Cardiac fibroblast (primary cell): ENCODE measurements at regions not wholly inside any gene's neighbourhood (a gene's known extent, or its start where the extent isn't known, plus 50 kb on each side); places are given as distances from the start of the nearest gene placed in this dataset.

Experiments used
- DNase-seq, 2 donors: peaks; one replicate each; pipeline versions ENCODE4 v3.0.0 to v3.0.0-alpha.2; 2010; ENCODE audit warnings: low read depth in 2 of 2
- H3K4me3 ChIP-seq, 2 donors: replicated peaks in 1 of 2; 1 replicate in 1 of 2; 2 replicates in 1 of 2; pipeline ENCODE4 v1.5.1; 2011; ENCODE audit warnings: low read depth in 2 of 2, low read length in 2 of 2, mild to moderate bottlenecking in 2 of 2, moderate library complexity in 1 of 2
- CTCF ChIP-seq: IDR thresholded peaks from one replicate; pipeline ENCODE4 v1.5.1; 2011; ENCODE audit warnings: low read depth, mild to moderate bottlenecking, low read length, inconsistent platforms

GRCh38 chr2:63692002-63692606 lies 103.3 kb downstream of the MDH1 start:
- TF ChIP-seq CTCF, result peak; percentile 34
- no peak overlapping the region for H3K4me3 ChIP-seq
- DNase-seq, result peak; percentile 73 to 79

GRCh38 chr2:63695583-63695982 lies 106.8 kb downstream of the MDH1 start:
- no peak overlapping the region for H3K4me3 ChIP-seq
- no peak for TF ChIP-seq CTCF
- no peak for DNase-seq

GRCh38 chr2:63696496-63696895 lies 107.7 kb downstream of the MDH1 start:
- H3K4me3 ChIP-seq, result no peak overlapping the region
- DNase-seq, result peak in 1 of 2 donors; percentile 39
- no peak for TF ChIP-seq CTCF

- H3K4me3 ChIP-seq, result no peak overlapping the region
- TF ChIP-seq CTCF, result no peak
- DNase-seq, result no peak
Measured at GRCh38 chr2:63697160-63697559, 108.4 kb downstream of the MDH1 start.

- DNase-seq, result peak; percentile 84 to 93
Measured at GRCh38 chr2:63698786-63699548, 110.2 kb downstream of the MDH1 start.

GRCh38 chr2:63699549-63699839 lies 110.7 kb downstream of the MDH1 start:
- no peak overlapping the region for H3K4me3 ChIP-seq
- TF ChIP-seq CTCF, result no peak
- DNase-seq, result peak in 1 of 2 donors; percentile 36

More at GRCh38 chr2:63698786-63699548, 110.2 kb downstream of the MDH1 start:
- H3K4me3 ChIP-seq, result no peak overlapping the region
- peak; percentile 63 for TF ChIP-seq CTCF
